GM18870 (cell line): ENCODE measurements at regions not wholly inside any gene's neighbourhood (a gene's known extent, or its start where the extent isn't known, plus 50 kb on each side); places are given as distances from the start of the nearest gene placed in this dataset.
A peak's percentile ranks its signal among the peaks of the same experiment; 100 is the strongest.

ENCODE experiments used
- ATAC-seq: cut with Tn5 transposase; IDR thresholded peaks from one replicate; pipeline ENCODE4 v1.9.1; 2021; ENCODE audit warnings: moderate library complexity; ENCODE audit not compliant: unreplicated experiment

GRCh38 chr11:103659743-103660142, 376.7 kb upstream of the DDI1 start:
- ATAC-seq = no peak

DNA sequence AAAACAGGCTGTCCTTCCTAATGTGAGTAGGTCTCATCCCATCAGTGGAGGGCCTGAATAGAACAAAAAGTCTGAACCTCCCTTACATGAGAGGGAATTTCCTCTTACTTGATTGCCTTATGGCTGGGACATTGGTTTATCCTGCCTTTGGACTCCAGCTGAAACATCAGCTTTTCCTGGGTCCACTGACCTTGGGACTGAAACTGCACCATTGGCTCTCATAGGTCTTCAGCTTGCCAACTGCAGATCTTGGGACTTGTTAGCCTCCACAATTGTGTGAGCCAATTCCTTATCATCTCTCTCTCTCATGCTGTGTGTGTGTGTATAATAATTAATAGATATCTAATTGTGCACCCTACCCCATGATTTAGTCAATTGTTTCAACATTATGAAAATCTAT, 375.3 kb upstream of the DDI1 start:
- ATAC-seq = no peak

DNA sequence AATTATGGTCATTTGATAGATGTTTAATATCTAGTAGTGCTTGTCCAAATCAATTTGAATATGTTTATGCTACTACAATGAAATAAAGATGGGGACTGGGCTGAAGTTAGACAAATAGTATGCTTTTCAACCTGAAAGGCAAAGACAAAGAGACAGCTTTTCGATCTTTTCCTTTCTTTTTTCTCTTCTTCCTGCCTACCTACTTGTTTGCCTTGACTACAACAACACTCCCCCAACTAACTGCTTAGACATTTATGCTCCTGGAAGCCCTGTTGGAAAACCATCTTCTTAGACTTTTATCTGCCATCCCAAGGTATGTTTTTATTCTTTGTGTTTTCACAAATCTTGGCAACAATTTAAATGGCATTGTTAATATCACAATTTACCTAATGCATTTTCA, 374.4 kb upstream of the DDI1 start:
- no peak for ATAC-seq

DNA sequence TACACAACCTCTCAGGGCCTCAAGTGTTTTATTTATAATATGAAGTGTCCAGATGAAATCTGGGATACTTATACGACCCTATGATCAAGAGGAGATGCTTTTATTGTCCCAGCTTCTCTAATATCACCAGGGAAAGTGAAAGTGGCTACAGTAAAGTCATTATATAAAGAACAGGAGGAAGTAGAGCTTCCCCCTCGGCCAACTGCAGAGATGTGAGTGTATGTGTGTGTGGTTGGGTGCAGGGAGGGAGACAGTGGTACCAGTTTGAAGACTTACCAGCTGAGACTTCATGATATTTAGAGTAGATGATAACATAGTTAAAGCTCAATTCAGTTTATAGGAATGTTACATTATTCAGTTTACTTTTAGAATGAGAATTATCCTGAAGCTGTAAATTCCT, 373.6 kb upstream of the DDI1 start:
- no peak for ATAC-seq

- ATAC-seq = no peak
Observed at GRCh38 chr11:103668859-103669258, 367.6 kb upstream of the DDI1 start.

- ATAC-seq = no peak
Observed at GRCh38 chr11:103671143-103671651, 365.2 kb upstream of the DDI1 start.

- no peak for ATAC-seq
Observed at GRCh38 chr11:103673773-103674172, 362.7 kb upstream of the DDI1 start.

DNA sequence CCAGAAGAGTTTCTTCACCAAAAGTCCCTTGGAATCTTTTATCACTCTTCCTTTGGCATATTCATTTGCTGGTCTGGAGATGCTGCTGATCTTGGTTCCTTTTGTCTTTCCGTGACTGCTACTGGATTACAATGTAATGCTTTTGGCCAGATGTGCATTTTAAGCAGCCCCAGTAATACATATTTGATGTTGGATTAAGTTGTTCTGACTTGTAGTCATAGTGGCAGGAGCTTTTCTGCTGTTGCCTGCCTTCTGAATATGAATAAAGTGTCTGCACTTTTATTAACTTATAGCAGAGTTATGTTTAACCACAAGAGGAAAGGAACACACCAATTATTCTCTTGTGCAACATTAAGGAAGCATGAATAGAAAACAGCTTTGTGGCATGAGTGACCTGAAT, 360.0 kb upstream of the DDI1 start:
- no peak for ATAC-seq

- ATAC-seq = no peak
Observed at GRCh38 chr11:103680826-103681225, 355.6 kb upstream of the DDI1 start.

- peak; percentile 7 for ATAC-seq
Observed at GRCh38 chr11:103681855-103682254, 354.6 kb upstream of the DDI1 start.

GRCh38 chr11:103682318-103683184, 353.9 kb upstream of the DDI1 start:
- ATAC-seq = peak; percentile 92

DNA sequence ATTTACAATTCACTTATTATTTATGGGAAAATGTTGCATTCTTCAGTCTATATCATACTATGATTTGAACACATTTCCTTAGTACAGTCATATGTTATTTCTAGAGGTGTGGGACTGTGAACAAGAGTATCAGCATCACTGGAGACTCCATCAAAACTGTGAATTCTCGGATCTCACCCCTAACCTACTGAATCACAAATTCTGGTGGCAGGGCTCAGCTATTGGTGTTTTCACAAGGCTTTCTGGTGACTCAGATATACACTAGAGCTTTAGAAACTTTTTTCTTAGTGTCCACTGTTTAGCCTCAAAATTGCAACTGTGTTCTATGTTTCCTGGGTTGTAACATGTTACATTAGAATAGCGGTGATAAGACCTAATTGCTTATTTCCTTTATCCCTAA, 352.9 kb upstream of the DDI1 start:
- ATAC-seq = no peak

GRCh38 chr11:103688924-103689323, 347.5 kb upstream of the DDI1 start:
- no peak for ATAC-seq

GRCh38 chr11:103690356-103690755, 346.1 kb upstream of the DDI1 start:
- ATAC-seq = no peak

DNA sequence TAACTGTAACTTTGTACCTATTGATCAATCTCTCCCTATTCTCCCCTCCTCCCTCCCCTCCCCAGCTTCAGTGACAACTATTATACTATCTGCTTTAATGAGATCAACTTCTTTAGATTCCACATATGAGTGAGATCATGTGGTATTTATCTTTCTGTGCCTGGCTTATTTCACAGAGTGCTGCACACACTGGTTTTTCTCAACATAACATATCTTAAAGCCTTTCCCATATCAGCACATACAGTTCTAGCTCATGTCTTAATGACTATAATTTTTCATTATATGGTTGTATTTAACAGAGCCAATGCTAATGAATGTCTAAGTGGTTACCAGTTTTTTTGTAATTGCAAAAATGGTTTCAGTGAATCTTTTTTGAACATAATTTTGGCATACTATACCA, 340.3 kb upstream of the DDI1 start:
- ATAC-seq = no peak

- ATAC-seq = no peak
Observed at GRCh38 chr11:103699216-103699615, 337.2 kb upstream of the DDI1 start.

GRCh38 chr11:103699656-103700055, 336.8 kb upstream of the DDI1 start:
- no peak for ATAC-seq

- ATAC-seq = no peak
Observed at GRCh38 chr11:103700622-103701021, 335.8 kb upstream of the DDI1 start.

DNA sequence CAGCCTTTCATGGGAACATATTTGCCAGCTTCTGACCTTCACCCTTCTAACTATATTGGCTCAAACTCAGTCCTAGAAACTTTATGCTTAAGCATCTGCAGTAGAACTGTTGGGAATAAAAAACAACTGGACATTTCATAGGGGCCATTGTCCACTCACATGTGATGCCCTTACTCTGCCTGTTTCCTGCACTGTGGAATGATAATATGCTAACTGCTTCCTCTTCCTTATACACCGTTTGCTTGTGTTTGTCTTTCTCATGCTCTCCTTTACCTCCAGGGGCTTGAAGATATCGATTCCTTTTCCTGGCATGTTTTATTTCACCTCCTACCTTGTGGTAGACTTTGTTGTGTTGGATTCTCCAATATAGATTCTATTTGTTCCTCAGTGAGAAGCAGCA, 333.0 kb upstream of the DDI1 start:
- ATAC-seq = no peak

DNA sequence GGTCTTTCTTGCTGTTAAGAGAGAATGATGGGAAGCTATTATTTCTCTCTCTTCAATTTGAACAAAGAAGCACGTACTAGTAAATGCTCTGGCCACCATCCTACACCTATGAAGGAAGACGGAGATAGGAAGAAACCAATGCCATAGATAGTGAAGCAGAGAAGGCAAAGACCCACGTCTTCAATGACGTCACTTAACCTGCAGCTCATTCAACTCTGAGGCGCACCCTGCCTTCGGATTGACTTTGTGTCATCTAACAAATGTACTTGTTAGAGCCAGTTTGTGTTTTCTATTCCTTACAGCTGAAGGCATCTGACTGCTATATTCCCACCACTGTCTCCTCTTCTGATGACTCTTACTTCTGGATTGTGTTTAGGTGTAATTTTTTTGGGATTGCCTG, 332.5 kb upstream of the DDI1 start:
- no peak for ATAC-seq

GRCh38 chr11:103705642-103706041, 330.8 kb upstream of the DDI1 start:
- ATAC-seq = no peak

DNA sequence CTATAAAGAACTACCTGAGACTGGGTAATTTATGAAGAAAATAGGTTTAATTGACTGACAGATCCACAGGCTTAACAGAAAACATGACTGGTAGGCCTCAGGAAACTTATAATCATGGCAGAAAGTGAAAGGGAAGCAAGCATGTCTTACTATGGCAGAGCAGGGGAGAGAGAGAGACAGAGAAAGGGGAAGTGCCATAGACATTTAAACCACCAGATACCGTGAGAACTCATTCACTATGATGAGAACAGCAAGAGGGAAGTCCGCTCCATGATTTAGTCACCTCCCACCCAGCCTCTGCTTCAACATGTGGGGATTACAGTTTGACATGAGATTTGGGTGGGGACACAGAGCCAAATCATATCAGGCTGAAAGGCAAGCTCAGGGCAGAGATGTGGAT, 327.1 kb upstream of the DDI1 start:
- peak; percentile 84 for ATAC-seq

GRCh38 chr11:103714246-103714645, 322.2 kb upstream of the DDI1 start:
- ATAC-seq = no peak
